Astrocyte of the cerebellum (primary cell): ENCODE measurements at regions not wholly inside any gene's neighbourhood (a gene's known extent, or its start where the extent isn't known, plus 50 kb on each side); places are given as distances from the start of the nearest gene placed in this dataset.

ENCODE experiments used
- DNase-seq: peaks from one replicate; pipeline ENCODE4 v3.0.0-alpha.2; 2011; ENCODE audit warnings: low read depth
- H3K4me3 ChIP-seq: 2 replicates; pipeline ENCODE4 v1.5.1; 2011; ENCODE audit warnings: mild to moderate bottlenecking, low read depth, low read length, moderate library complexity
- in situ Hi-C: cut with HindIII; loops from 2 replicates; pipeline ENCODE4 v1.10.0; 2017; ENCODE audit warnings: low sequenced_read_pairs
- TF ChIP-seq, protein P1 (sequence below): IDR thresholded peaks from 2 replicates; pipeline ENCODE4 v1.5.1; 2012; ENCODE audit warnings: low read length, low read depth, moderate library complexity, mild to moderate bottlenecking; ENCODE audit errors: missing control alignments

DNA sequence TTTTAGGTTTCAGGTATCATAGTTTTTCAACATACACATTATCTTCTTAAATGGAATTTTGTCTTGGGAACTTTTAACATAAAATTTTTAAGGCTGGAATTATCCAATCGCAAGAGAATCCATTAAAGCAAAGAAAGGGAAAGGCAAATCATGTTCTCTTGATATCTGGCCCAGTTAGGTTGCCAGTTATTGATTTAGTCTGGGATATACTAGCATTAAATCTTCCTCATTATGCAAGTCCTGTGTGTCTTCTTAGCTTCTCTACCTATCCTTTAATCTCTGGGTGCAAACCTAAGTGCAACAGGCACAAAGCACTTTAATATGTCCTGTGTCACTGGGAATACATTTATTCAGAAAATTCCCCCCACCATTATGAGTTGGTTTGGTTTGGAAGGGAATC, 75.4 kb upstream of the CNTLN start:
- in situ Hi-C loops, result no loop called here
- TF ChIP-seq, protein P1, sequence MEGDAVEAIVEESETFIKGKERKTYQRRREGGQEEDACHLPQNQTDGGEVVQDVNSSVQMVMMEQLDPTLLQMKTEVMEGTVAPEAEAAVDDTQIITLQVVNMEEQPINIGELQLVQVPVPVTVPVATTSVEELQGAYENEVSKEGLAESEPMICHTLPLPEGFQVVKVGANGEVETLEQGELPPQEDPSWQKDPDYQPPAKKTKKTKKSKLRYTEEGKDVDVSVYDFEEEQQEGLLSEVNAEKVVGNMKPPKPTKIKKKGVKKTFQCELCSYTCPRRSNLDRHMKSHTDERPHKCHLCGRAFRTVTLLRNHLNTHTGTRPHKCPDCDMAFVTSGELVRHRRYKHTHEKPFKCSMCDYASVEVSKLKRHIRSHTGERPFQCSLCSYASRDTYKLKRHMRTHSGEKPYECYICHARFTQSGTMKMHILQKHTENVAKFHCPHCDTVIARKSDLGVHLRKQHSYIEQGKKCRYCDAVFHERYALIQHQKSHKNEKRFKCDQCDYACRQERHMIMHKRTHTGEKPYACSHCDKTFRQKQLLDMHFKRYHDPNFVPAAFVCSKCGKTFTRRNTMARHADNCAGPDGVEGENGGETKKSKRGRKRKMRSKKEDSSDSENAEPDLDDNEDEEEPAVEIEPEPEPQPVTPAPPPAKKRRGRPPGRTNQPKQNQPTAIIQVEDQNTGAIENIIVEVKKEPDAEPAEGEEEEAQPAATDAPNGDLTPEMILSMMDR, result no peak
- no peak for DNase-seq
- H3K4me3 ChIP-seq, result no peak overlapping the region

DNA sequence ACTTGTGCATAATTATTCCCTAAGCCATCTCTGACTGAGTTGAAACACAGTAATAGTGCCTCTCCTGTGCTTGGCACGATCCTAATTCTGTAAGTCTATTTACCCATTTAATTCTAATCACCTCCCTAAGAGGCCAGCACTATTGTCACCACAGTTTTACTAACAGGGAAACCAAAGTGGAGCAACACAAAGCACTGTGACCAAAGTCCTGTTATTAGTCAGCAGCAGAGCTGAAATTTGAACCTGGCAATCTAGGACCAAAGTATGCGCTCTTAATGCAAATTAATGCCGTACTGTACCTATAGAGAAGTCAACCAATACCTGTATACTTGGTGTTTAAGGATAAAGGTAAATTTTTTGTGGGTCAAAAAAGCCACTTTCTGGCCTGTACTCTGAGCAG, 77.1 kb upstream of the CNTLN start:
- DNase-seq, result no peak
- in situ Hi-C loops, result no loop called here
- no peak overlapping the region for H3K4me3 ChIP-seq
- TF ChIP-seq, protein P1, result no peak

DNA sequence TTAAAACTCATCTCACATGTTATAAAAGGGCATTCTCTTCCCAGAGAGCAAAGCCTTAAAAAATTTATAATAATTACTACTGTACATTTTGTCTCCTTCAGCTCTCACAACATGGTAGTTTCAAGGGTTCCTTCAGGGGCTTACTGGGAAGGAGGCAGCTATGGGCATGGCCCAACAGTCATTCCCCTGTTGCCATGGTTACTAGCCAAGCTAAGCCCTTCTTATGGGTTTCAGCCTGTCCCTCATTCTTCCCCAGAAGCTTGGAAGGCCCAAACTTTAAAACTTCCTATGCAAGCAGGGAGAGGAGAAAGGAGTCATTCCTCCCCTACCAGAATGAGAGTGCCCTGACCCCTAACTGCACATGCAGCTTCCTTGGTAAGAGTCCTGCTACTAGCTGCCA, 82.2 kb upstream of the CNTLN start:
- TF ChIP-seq, protein P1, result no peak
- in situ Hi-C loops, result no loop called here
- H3K4me3 ChIP-seq, result no peak overlapping the region
- DNase-seq, result no peak

DNA sequence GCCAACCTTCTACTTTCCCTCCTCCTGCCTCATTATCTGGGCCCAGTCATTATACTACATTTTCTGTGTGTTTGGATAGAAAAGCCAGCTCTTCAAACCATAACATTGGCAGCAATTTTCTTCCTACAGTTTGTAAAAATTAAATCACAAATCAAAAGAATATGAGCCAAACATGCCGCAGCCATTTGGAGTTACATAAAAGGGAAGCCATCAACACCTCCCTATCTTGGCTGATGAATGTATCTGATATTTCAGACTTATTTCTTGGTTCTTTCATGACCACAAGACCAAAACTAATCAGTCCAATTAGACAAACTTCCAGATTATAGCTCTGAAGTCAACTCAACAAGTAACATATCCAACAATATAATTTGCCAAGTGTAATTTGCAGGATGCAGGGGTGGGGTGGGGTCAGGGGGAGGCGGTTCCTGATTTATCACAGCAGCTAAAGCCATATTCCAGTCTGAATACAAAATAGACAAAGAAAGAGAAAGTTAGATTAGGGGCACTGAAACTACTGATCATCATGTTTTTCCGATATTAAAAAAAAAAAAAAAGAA, 89.4 kb upstream of the CNTLN start:
- in situ Hi-C loops, result no loop called here
- H3K4me3 ChIP-seq, result no peak overlapping the region
- TF ChIP-seq, protein P1, result no peak
- no peak for DNase-seq

DNA sequence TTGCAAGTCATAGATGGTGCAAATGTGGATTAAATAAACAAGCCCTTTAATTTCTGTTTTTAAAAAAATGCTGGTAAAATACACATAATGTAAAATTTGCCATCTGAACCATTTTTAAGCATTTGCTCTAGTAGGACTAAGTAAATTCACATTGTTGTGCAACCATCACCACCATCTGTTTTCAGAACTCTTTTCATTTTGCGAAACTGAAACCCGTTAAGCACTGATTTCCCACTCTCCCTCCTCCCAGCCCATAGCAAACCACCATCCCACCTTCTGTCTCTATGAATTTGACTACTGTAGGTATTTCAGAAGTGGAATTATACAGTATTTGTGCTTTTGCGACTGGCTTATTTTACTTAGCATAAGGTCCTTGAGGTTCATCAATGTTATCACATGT, 103.3 kb upstream of the CNTLN start:
- DNase-seq, result no peak
- H3K4me3 ChIP-seq, result no peak overlapping the region
- in situ Hi-C loops, result no loop called here
- TF ChIP-seq, protein P1, result no peak

DNA sequence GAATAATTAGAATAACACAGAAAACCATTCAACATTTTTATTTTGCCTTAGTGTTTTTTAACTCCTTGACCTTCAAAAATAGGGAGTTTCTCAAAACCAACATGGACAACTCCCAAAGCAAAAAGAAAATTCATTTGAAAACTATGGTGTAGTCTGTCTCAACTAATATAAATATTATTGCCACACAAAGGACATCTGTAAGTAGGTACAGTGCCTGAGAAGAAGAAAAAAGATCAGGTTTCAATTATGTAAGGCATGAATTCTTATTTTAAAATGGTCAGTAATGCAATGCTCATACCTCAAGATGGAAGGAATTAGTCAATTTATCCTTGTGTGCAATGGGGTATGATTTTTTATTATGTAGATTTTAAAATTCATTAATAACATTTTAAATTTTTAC, 109.6 kb upstream of the CNTLN start:
- in situ Hi-C loops, result no loop called here
- TF ChIP-seq, protein P1, result no peak
- DNase-seq, result no peak
- H3K4me3 ChIP-seq, result no peak overlapping the region

DNA sequence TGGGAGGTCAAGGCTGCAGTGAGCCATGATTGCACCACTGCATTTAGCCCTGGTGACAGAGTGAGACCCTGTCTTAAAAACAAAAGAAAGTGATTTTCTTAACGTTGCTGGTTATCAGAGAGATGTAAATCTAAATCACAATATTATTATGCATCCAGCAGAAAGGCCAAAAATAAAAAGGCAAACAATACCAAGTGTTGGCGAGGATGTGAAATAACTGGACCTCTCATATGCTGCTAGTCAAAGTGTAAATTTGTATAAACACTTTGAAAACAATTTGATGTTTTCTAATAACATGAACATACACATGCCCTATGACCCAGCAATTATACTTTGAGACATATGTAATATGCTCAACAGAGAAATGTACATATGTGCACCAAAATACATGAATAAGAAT, 110.7 kb upstream of the CNTLN start:
- TF ChIP-seq, protein P1, result no peak
- H3K4me3 ChIP-seq, result no peak overlapping the region
- DNase-seq, result no peak
- in situ Hi-C loops, result no loop called here
